ENCODE measurements at regions not wholly inside any gene's neighbourhood (a gene's known extent, or its start where the extent isn't known, plus 50 kb on each side); places are given as distances from the start of the nearest gene placed in this dataset.

DNA sequence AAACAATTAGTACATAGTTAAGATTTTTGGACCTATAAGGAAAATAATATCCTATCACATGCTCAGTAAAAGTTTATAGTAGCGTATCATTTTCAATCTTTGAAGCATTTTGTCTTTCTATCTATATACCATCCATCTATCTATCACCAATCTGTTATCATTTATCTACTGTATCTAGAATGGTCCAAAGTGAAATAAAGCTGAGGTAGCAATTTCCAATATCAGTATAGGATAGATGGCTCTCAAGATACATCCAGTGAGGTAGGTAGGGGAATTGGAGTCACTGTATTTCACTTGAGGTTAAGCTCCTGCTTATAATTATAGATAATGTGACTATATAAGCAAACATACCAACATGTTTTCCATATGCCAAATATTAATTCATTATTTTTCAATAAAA lies 889.1 kb upstream of the CTNND2 start (continued):
- TF ChIP-seq, protein P1, sequence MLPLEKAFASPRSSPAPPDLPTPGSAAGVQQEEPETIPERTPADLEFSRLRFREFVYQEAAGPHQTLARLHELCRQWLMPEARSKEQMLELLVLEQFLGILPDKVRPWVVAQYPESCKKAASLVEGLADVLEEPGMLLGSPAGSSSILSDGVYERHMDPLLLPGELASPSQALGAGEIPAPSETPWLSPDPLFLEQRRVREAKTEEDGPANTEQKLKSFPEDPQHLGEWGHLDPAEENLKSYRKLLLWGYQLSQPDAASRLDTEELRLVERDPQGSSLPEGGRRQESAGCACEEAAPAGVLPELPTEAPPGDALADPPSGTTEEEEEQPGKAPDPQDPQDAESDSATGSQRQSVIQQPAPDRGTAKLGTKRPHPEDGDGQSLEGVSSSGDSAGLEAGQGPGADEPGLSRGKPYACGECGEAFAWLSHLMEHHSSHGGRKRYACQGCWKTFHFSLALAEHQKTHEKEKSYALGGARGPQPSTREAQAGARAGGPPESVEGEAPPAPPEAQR (CRISPR knock-in tag; IDR thresholded peaks at IDR 0.05), result no peak
- TF ChIP-seq, protein P2, sequence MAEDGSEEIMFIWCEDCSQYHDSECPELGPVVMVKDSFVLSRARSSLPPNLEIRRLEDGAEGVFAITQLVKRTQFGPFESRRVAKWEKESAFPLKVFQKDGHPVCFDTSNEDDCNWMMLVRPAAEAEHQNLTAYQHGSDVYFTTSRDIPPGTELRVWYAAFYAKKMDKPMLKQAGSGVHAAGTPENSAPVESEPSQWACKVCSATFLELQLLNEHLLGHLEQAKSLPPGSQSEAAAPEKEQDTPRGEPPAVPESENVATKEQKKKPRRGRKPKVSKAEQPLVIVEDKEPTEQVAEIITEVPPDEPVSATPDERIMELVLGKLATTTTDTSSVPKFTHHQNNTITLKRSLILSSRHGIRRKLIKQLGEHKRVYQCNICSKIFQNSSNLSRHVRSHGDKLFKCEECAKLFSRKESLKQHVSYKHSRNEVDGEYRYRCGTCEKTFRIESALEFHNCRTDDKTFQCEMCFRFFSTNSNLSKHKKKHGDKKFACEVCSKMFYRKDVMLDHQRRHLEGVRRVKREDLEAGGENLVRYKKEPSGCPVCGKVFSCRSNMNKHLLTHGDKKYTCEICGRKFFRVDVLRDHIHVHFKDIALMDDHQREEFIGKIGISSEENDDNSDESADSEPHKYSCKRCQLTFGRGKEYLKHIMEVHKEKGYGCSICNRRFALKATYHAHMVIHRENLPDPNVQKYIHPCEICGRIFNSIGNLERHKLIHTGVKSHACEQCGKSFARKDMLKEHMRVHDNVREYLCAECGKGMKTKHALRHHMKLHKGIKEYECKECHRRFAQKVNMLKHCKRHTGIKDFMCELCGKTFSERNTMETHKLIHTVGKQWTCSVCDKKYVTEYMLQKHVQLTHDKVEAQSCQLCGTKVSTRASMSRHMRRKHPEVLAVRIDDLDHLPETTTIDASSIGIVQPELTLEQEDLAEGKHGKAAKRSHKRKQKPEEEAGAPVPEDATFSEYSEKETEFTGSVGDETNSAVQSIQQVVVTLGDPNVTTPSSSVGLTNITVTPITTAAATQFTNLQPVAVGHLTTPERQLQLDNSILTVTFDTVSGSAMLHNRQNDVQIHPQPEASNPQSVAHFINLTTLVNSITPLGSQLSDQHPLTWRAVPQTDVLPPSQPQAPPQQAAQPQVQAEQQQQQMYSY (CRISPR knock-in tag; IDR thresholded peaks at IDR 0.05), result no peak
- no peak for TF ChIP-seq ZNF396 (CRISPR knock-in tag; IDR thresholded peaks at IDR 0.05; ENCODE audit: borderline replicate concordance)
- TF ChIP-seq, protein P3, sequence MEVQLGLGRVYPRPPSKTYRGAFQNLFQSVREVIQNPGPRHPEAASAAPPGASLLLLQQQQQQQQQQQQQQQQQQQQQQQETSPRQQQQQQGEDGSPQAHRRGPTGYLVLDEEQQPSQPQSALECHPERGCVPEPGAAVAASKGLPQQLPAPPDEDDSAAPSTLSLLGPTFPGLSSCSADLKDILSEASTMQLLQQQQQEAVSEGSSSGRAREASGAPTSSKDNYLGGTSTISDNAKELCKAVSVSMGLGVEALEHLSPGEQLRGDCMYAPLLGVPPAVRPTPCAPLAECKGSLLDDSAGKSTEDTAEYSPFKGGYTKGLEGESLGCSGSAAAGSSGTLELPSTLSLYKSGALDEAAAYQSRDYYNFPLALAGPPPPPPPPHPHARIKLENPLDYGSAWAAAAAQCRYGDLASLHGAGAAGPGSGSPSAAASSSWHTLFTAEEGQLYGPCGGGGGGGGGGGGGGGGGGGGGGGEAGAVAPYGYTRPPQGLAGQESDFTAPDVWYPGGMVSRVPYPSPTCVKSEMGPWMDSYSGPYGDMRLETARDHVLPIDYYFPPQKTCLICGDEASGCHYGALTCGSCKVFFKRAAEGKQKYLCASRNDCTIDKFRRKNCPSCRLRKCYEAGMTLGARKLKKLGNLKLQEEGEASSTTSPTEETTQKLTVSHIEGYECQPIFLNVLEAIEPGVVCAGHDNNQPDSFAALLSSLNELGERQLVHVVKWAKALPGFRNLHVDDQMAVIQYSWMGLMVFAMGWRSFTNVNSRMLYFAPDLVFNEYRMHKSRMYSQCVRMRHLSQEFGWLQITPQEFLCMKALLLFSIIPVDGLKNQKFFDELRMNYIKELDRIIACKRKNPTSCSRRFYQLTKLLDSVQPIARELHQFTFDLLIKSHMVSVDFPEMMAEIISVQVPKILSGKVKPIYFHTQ (CRISPR knock-in tag; IDR thresholded peaks at IDR 0.05), result no peak
- TF ChIP-seq ZBTB21 (CRISPR knock-in tag; IDR thresholded peaks at IDR 0.05; ENCODE audit: borderline replicate concordance), result no peak

DNA sequence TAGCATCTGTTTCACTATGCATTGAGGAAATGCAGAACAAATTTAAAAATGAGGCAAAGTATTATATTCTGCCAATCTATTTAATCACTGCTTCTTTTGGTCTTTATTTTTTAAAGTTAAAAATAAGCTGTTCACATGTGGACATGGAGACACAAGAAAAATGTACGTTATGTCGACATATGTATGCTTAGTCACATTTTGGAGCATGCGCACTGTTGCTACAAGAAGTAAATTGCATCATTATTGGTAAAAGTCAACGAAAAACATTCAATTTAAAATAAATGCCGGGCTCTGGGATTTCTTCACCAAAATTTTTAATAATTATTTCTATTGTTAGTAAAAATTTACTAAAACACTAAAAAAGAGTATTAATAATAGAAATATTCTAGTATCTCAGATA lies 876.3 kb upstream of the CTNND2 start:
- ChIA-PET CTCF (no interaction called here), POLR2A (no interaction called here)
- no peaks in the 10 kb centered on the region for H3K36me3 Mint-ChIP-seq
- no peak overlapping the region for H3K27ac Mint-ChIP-seq
- ATAC-seq (no peak), DNase-seq (ENCODE audit: low spot score) (no peak)
- no peaks in the 10 kb centered on the region for H3K27me3 Mint-ChIP-seq (ENCODE audit: low read depth)
- no peaks in the 10 kb centered on the region for H3K4me1 Mint-ChIP-seq
- no peak overlapping the region for H3K4me3 Mint-ChIP-seq
- H3K9me3 Mint-ChIP-seq, result no peaks in the 10 kb centered on the region
- TF ChIP-seq, protein P4, sequence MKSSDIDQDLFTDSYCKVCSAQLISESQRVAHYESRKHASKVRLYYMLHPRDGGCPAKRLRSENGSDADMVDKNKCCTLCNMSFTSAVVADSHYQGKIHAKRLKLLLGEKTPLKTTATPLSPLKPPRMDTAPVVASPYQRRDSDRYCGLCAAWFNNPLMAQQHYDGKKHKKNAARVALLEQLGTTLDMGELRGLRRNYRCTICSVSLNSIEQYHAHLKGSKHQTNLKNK (CRISPR knock-in tag; IDR thresholded peaks at IDR 0.05), result no peak
- TF ChIP-seq PRRX2 (CRISPR knock-in tag; IDR thresholded peaks at IDR 0.05) (no peak), FOXP1 (CRISPR knock-in tag; IDR thresholded peaks at IDR 0.05; ENCODE audit: borderline replicate concordance) (no peak), TEAD1 (CRISPR knock-in tag; IDR thresholded peaks at IDR 0.05) (no peak), TCF7 (CRISPR knock-in tag; IDR thresholded peaks at IDR 0.05; ENCODE audit: low read depth) (no peak), OVOL2 (CRISPR knock-in tag; IDR thresholded peaks at IDR 0.05; ENCODE audit: borderline replicate concordance) (no peak), FOXJ3 (CRISPR knock-in tag; IDR thresholded peaks at IDR 0.05; ENCODE audit: borderline replicate concordance) (no peak), FOXK1 (CRISPR knock-in tag; IDR thresholded peaks at IDR 0.05) (no peak), ZBTB21 (CRISPR knock-in tag; IDR thresholded peaks at IDR 0.05; ENCODE audit: borderline replicate concordance) (no peak), CBFB (CRISPR knock-in tag; IDR thresholded peaks at IDR 0.05; ENCODE audit: low read depth) (no peak), ZNF416 (CRISPR knock-in tag; IDR thresholded peaks at IDR 0.05) (no peak), ETV6 (CRISPR knock-in tag; IDR thresholded peaks at IDR 0.05) (no peak), ATF1 (CRISPR knock-in tag; IDR thresholded peaks at IDR 0.05) (no peak)
- TF ChIP-seq, protein P5, sequence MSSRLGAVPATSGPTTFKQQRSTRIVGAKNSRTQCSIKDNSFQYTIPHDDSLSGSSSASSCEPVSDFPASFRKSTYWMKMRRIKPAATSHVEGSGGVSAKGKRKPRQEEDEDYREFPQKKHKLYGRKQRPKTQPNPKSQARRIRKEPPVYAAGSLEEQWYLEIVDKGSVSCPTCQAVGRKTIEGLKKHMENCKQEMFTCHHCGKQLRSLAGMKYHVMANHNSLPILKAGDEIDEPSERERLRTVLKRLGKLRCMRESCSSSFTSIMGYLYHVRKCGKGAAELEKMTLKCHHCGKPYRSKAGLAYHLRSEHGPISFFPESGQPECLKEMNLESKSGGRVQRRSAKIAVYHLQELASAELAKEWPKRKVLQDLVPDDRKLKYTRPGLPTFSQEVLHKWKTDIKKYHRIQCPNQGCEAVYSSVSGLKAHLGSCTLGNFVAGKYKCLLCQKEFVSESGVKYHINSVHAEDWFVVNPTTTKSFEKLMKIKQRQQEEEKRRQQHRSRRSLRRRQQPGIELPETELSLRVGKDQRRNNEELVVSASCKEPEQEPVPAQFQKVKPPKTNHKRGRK (CRISPR knock-in tag; IDR thresholded peaks at IDR 0.05; ENCODE audit: borderline replicate concordance), result no peak
- TF ChIP-seq, protein P6, sequence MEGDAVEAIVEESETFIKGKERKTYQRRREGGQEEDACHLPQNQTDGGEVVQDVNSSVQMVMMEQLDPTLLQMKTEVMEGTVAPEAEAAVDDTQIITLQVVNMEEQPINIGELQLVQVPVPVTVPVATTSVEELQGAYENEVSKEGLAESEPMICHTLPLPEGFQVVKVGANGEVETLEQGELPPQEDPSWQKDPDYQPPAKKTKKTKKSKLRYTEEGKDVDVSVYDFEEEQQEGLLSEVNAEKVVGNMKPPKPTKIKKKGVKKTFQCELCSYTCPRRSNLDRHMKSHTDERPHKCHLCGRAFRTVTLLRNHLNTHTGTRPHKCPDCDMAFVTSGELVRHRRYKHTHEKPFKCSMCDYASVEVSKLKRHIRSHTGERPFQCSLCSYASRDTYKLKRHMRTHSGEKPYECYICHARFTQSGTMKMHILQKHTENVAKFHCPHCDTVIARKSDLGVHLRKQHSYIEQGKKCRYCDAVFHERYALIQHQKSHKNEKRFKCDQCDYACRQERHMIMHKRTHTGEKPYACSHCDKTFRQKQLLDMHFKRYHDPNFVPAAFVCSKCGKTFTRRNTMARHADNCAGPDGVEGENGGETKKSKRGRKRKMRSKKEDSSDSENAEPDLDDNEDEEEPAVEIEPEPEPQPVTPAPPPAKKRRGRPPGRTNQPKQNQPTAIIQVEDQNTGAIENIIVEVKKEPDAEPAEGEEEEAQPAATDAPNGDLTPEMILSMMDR (IDR thresholded peaks at IDR 0.05), result no peak
- TF ChIP-seq, protein P7, sequence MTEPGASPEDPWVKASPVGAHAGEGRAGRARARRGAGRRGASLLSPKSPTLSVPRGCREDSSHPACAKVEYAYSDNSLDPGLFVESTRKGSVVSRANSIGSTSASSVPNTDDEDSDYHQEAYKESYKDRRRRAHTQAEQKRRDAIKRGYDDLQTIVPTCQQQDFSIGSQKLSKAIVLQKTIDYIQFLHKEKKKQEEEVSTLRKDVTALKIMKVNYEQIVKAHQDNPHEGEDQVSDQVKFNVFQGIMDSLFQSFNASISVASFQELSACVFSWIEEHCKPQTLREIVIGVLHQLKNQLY (CRISPR knock-in tag; IDR thresholded peaks at IDR 0.05), result no peak
- TF ChIP-seq, protein P8, sequence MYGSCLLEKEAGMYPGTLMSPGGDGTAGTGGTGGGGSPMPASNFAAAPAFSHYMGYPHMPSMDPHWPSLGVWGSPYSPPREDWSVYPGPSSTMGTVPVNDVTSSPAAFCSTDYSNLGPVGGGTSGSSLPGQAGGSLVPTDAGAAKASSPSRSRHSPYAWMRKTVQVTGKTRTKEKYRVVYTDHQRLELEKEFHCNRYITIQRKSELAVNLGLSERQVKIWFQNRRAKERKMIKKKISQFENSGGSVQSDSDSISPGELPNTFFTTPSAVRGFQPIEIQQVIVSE (CRISPR knock-in tag; IDR thresholded peaks at IDR 0.05; ENCODE audit: borderline replicate concordance), result no peak
- TF ChIP-seq, protein P9, sequence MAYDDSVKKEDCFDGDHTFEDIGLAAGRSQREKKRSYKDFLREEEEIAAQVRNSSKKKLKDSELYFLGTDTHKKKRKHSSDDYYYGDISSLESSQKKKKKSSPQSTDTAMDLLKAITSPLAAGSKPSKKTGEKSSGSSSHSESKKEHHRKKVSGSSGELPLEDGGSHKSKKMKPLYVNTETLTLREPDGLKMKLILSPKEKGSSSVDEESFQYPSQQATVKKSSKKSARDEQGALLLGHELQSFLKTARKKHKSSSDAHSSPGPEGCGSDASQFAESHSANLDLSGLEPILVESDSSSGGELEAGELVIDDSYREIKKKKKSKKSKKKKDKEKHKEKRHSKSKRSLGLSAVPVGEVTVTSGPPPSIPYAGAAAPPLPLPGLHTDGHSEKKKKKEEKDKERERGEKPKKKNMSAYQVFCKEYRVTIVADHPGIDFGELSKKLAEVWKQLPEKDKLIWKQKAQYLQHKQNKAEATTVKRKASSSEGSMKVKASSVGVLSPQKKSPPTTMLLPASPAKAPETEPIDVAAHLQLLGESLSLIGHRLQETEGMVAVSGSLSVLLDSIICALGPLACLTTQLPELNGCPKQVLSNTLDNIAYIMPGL (CRISPR knock-in tag; IDR thresholded peaks at IDR 0.05), result no peak

Data from WTC11 (cell line).